Osteocyte (in vitro differentiated cells): ENCODE measurements at regions not wholly inside any gene's neighbourhood (a gene's known extent, or its start where the extent isn't known, plus 50 kb on each side); places are given as distances from the start of the nearest gene placed in this dataset.

Experiments used
- DNase-seq: peaks from one replicate; pipeline ENCODE4 v3.0.0; 2021; ENCODE audit warnings: mixed read lengths; ENCODE audit not compliant: unreplicated experiment; ENCODE audit errors: extremely low spot score
- H3K27ac Mint-ChIP-seq: one replicate; pipeline ENCODE4 v1.8.0; 2021; ENCODE audit warnings: mild to moderate bottlenecking, mixed read lengths; ENCODE audit not compliant: unreplicated experiment
- H3K27me3 Mint-ChIP-seq: one replicate; pipeline ENCODE4 v1.8.0; 2021; ENCODE audit warnings: mixed read lengths; ENCODE audit not compliant: unreplicated experiment
- H3K36me3 Mint-ChIP-seq: one replicate; pipeline ENCODE4 v1.8.0; 2021; ENCODE audit warnings: mixed read lengths; ENCODE audit not compliant: unreplicated experiment
- H3K4me1 Mint-ChIP-seq: one replicate; pipeline ENCODE4 v1.8.0; 2021; ENCODE audit warnings: mixed read lengths; ENCODE audit not compliant: unreplicated experiment
- H3K4me3 Mint-ChIP-seq: one replicate; pipeline ENCODE4 v1.8.0; 2021; ENCODE audit warnings: mild to moderate bottlenecking, moderate library complexity, mixed read lengths; ENCODE audit not compliant: unreplicated experiment
- H3K9me3 Mint-ChIP-seq: one replicate; pipeline ENCODE4 v1.8.0; 2021; ENCODE audit warnings: mixed read lengths; ENCODE audit not compliant: unreplicated experiment
- TF ChIP-seq, protein P1 (sequence below): fragments of 200-600 bp; sonication (generic); IDR thresholded peaks from 2 replicates; pipeline ENCODE4 v1.5.0; 2021; ENCODE audit warnings: antibody characterized with exemption, mild to moderate bottlenecking, moderate library complexity

DNA sequence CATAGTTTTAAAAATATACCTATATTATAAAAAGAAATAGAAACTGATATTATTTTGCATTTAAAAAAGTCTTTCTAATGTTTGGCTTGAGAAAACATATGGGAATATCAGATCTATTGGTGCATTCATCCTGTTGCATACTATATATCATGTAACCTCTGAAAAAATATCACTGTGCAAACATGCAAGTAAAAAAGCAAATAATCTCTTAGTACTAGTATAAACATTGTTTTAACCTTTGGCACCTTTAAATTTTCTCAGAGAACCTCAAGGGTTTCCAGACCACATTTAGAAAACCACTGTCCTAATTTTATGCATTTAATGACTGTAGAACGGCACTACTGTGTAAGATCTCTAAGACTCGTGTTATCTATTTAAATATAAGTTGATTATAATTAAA lies 416.8 kb downstream of the LRFN5 start:
- DNase-seq = no peak
- Mint-ChIP-seq H3K27me3 (no peaks in the 10 kb centered on the region), H3K36me3 (no peaks in the 10 kb centered on the region), H3K4me3 (no peak overlapping the region), H3K9me3 (peaks cover 4% of the 10 kb centered on the region), H3K27ac (no peak overlapping the region), H3K4me1 (no peaks in the 10 kb centered on the region)
- TF ChIP-seq, protein P1, sequence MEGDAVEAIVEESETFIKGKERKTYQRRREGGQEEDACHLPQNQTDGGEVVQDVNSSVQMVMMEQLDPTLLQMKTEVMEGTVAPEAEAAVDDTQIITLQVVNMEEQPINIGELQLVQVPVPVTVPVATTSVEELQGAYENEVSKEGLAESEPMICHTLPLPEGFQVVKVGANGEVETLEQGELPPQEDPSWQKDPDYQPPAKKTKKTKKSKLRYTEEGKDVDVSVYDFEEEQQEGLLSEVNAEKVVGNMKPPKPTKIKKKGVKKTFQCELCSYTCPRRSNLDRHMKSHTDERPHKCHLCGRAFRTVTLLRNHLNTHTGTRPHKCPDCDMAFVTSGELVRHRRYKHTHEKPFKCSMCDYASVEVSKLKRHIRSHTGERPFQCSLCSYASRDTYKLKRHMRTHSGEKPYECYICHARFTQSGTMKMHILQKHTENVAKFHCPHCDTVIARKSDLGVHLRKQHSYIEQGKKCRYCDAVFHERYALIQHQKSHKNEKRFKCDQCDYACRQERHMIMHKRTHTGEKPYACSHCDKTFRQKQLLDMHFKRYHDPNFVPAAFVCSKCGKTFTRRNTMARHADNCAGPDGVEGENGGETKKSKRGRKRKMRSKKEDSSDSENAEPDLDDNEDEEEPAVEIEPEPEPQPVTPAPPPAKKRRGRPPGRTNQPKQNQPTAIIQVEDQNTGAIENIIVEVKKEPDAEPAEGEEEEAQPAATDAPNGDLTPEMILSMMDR = no peak

DNA sequence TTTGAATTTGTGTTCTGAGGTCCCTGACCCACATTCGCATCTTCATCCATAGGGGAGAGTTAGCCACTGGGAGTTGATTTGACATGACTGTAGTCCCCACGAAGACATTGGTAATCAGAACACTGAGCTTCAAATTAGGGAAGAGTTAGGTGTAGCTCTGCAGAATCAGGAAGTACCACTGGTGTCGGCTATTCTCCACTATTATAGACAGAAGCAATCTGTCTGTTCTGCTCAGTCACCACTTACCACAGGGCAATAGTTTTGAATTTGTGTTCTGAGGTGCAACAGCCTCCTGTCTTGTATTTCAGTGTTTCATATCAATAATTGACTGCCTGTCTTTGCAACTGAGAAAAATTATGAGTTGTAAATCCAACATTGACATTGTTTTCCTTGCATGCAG lies 407.6 kb downstream of the LRFN5 start:
- H3K27ac Mint-ChIP-seq = no peak overlapping the region
- no peak for DNase-seq
- H3K9me3 Mint-ChIP-seq = no peaks in the 10 kb centered on the region
- H3K4me3 Mint-ChIP-seq = no peak overlapping the region
- H3K27me3 Mint-ChIP-seq = no peaks in the 10 kb centered on the region
- no peaks in the 10 kb centered on the region for H3K4me1 Mint-ChIP-seq
- no peaks in the 10 kb centered on the region for H3K36me3 Mint-ChIP-seq
- TF ChIP-seq, protein P1 = no peak

DNA sequence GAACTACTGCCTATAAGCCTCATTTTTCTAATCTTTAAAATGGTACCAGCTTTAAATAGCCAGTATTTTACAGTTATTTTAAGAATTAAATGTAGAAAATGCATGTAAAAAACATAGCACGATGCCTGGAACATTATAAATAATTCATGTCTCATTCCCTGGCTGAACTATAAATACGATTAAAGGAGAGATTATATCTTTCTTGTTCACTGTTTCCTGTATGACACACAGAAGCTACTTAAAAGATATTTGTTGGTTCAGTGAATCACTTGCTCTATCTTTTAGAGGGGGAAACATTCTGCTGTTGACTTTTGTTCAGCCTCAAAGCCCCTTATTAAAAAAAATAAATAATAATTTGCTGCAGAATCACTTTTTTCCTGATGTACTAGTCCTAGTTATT lies 406.9 kb downstream of the LRFN5 start:
- Mint-ChIP-seq H3K4me1 (no peaks in the 10 kb centered on the region), H3K9me3 (no peaks in the 10 kb centered on the region), H3K27me3 (no peaks in the 10 kb centered on the region), H3K4me3 (no peak overlapping the region), H3K27ac (no peak overlapping the region), H3K36me3 (no peaks in the 10 kb centered on the region)
- DNase-seq = no peak
- TF ChIP-seq, protein P1 = no peak

DNA sequence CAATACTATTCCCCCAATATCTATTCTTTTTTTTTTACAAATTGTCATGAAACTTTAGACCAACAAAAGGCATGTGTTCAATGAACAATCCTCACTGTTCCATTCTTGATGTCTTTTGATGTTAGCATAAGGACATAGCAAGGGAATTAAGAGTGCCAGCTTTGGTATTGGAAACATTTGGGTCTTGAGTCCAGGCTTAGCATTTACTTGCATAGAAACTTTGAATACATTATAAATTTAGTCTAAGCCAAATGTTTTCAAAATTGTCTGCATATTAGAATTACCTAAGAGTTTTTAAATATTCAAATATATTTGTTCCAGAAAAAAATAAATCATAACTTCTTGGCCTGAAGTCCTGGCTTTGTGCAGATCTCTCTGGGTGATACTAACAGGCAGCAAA lies 406.5 kb downstream of the LRFN5 start:
- Mint-ChIP-seq H3K4me1 (no peaks in the 10 kb centered on the region), H3K4me3 (no peak overlapping the region), H3K36me3 (no peaks in the 10 kb centered on the region), H3K9me3 (no peaks in the 10 kb centered on the region), H3K27ac (no peak overlapping the region), H3K27me3 (peaks cover 2% of the 10 kb centered on the region)
- DNase-seq = no peak
- TF ChIP-seq, protein P1 = no peak

DNA sequence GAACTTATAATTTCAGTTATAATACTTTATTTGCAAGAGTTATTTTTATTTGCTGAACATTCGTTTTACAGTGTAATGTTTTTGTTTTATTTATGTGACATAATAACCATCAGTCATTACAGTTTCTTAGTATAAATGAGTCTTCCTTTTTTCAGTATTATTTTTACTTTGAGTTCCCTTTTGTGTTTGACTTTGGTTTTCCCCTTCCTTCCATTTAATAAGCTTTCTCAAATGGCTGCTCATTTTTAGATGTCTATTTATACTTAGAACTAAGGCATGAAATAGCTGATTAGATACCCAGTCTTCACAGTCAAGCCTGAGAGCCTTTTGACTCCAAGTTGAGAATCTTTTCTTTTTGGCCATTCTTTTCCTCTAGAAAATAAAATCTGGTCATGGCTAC lies 404.5 kb downstream of the LRFN5 start:
- no peak overlapping the region for H3K27ac Mint-ChIP-seq
- DNase-seq = no peak
- H3K4me3 Mint-ChIP-seq = no peak overlapping the region
- H3K36me3 Mint-ChIP-seq = no peaks in the 10 kb centered on the region
- H3K9me3 Mint-ChIP-seq = no peaks in the 10 kb centered on the region
- H3K27me3 Mint-ChIP-seq = peaks cover 2% of the 10 kb centered on the region
- TF ChIP-seq, protein P1 = no peak
- H3K4me1 Mint-ChIP-seq = no peaks in the 10 kb centered on the region
